HepG2 (cell line): ENCODE measurements at regions not wholly inside any gene's neighbourhood (a gene's known extent, or its start where the extent isn't known, plus 50 kb on each side); places are given as distances from the start of the nearest gene placed in this dataset.

Experiments
- ATAC-seq: fragments of 200-7000 bp; cut with Tn5 transposase; 3 replicates; pipeline ENCODE4 v1.9.1; 2020; ENCODE audit warnings: mild to moderate bottlenecking, moderate library complexity
- BruUV-seq: library from RNA; stranded (reverse); fragments of 400-500 nt; replicated peaks from 2 replicates; lab custom pipeline; 2021; lab: Mats Ljungman, UMichigan
- CTCF ChIA-PET: fragments of 300-600 bp; formaldehyde crosslinking; extraction: SDS; loops from one replicate; lab custom pipeline; 2021; ENCODE audit warnings: low total read pairs, inconsistent platforms, low intra/inter-chr PET ratio; lab: Yijun Ruan, JAX
- POLR2A ChIA-PET: fragments of 350-600 bp; sonication (Branson Sonifier 250); formaldehyde crosslinking; loops from one replicate; lab custom pipeline; 2020; ENCODE audit warnings: antibody characterized with exemption, inconsistent platforms; lab: Yijun Ruan, JAX
- DNase-seq: peaks from one replicate; pipeline ENCODE4 v3.0.0-alpha.2; 2015; ENCODE audit warnings: low spot score
- FAIRE-seq: peaks from 3 replicates; lab custom pipeline; 2011; peaks lifted over from hg19 to GRCh38; lab: Jason Lieb, UNC
- H2AFZ ChIP-seq: one replicate; pipeline ENCODE4 v1.6.1; 2011; ENCODE audit warnings: low read length, inconsistent platforms
- H3K27ac ChIP-seq: fragments of 300-600 bp; 3 replicates; pipeline ENCODE4 v1.8.0; 2011; ENCODE audit warnings: mixed run types, mild to moderate bottlenecking, mixed read lengths, low read length, inconsistent platforms; ENCODE audit not compliant: insufficient read depth; ENCODE audit errors: extremely low read length
- H3K27me3 ChIP-seq, 2 experiments: fragments of 200-600 bp in 1 of 2; 2 replicates in 1 of 2; 3 replicates in 1 of 2; pipeline versions ENCODE4 v1.6.0 to v1.8.0; 2011; ENCODE audit warnings: low read length in 2 of 2, mild to moderate bottlenecking in 2 of 2, moderate library complexity in 2 of 2, inconsistent platforms in 1 of 2; ENCODE audit not compliant: insufficient read depth in 2 of 2, control insufficient read depth in 1 of 2
- H3K36me3 ChIP-seq, 2 experiments: fragments of 200-600 bp in 1 of 2; replicated peaks in 1 of 2; 2 replicates in 1 of 2; 3 replicates in 1 of 2; pipeline versions ENCODE4 v1.5.1 to v1.8.0; 2011; ENCODE audit warnings: low read length in 2 of 2, inconsistent platforms in 1 of 2; ENCODE audit not compliant: insufficient read depth in 2 of 2, control insufficient read depth in 1 of 2
- H3K4me1 ChIP-seq: 2 replicates; pipeline ENCODE4 v1.5.1; 2012; ENCODE audit warnings: low read length, inconsistent platforms; ENCODE audit not compliant: insufficient read depth
- H3K4me2 ChIP-seq: 2 replicates; pipeline ENCODE4 v1.6.0; 2011; ENCODE audit warnings: low read depth, low read length, inconsistent platforms
- H3K4me3 ChIP-seq, 3 experiments: fragments of 200-600 bp in 1 of 3; sonication (generic), shearing (Covaris generic) in 1 of 3; replicated peaks in 1 of 3; 2 replicates each; pipeline ENCODE4 v1.5.1; 2011 to 2016; ENCODE audit warnings: low read length in 3 of 3, inconsistent platforms in 2 of 3, low read depth in 2 of 3, mild to moderate bottlenecking in 2 of 3, control low read depth in 1 of 3, mixed read lengths in 1 of 3; ENCODE audit not compliant: insufficient read depth in 1 of 3
- H3K79me2 ChIP-seq: one replicate; pipeline ENCODE4 v1.6.1; 2011; ENCODE audit warnings: low read length, inconsistent platforms; ENCODE audit not compliant: insufficient read depth
- H3K9ac ChIP-seq: 2 replicates; pipeline ENCODE4 v1.6.0; 2011; ENCODE audit warnings: mild to moderate bottlenecking, low read depth, low read length, inconsistent platforms; ENCODE audit not compliant: insufficient read depth
- H3K9me3 ChIP-seq: 2 replicates; pipeline ENCODE4 v1.5.1; 2012; ENCODE audit warnings: mild to moderate bottlenecking, low read length
- H4K20me1 ChIP-seq: 2 replicates; pipeline ENCODE4 v1.6.0; 2011; ENCODE audit warnings: inconsistent platforms, mild to moderate bottlenecking, low read length, moderate library complexity; ENCODE audit not compliant: insufficient read depth
- ATF7 ChIP-seq, 2 experiments: fragments of 450-650 bp in 1 of 2; sonication (generic) in 1 of 2; formaldehyde crosslinking in 1 of 2; IDR thresholded peaks; 2 replicates each; pipeline versions ENCODE4 v1.4.0 to v1.6.1; 2016 to 2020; ENCODE audit warnings: antibody characterized with exemption in 1 of 2, mild to moderate bottlenecking in 1 of 2, missing genetic modification reagents in 1 of 2
- CBX5 ChIP-seq: sonication (generic); formaldehyde crosslinking; IDR thresholded peaks from 2 replicates; pipeline ENCODE4 v1.4.0; 2020; ENCODE audit warnings: missing genetic modification reagents, borderline replicate concordance
- DRAP1 ChIP-seq: IDR thresholded peaks from 2 replicates; pipeline ENCODE4 v1.6.1; 2016; ENCODE audit warnings: missing genetic modification reagents, missing compliant biosample characterization
- GFI1 ChIP-seq: sonication (generic); formaldehyde crosslinking; IDR thresholded peaks from 2 replicates; pipeline ENCODE4 v1.5.0; 2020; ENCODE audit warnings: missing genetic modification reagents, mild to moderate bottlenecking, borderline replicate concordance
- HDAC6 ChIP-seq: fragments of 200-600 bp; sonication (generic); IDR thresholded peaks from 2 replicates; pipeline ENCODE4 v1.7.0; 2017; ENCODE audit warnings: mild to moderate bottlenecking, antibody characterized with exemption, low read length, low read depth
- HOMEZ ChIP-seq: IDR thresholded peaks from 2 replicates; pipeline ENCODE4 v1.6.1; 2016; ENCODE audit warnings: low read depth
- NR0B2 ChIP-seq: sonication (generic); formaldehyde crosslinking; IDR thresholded peaks from 2 replicates; pipeline ENCODE4 v1.4.0; 2020; ENCODE audit warnings: mild to moderate bottlenecking, missing genetic modification reagents
- PBX2 ChIP-seq: IDR thresholded peaks from 2 replicates; pipeline ENCODE4 v1.6.1; 2016; ENCODE audit warnings: control low read depth
- ZNF274 ChIP-seq: sonication (generic); formaldehyde crosslinking; IDR thresholded peaks from 2 replicates; pipeline ENCODE4 v1.5.1; 2020; ENCODE audit warnings: mild to moderate bottlenecking, missing genetic modification reagents
- WGBS: methylation state at CpG from one replicate; pipeline ENCODE4 v1.1.6; 2017; ENCODE audit warnings: low lambda C conversion rate; 5-methylcytosine and 5-hydroxymethylcytosine counted together
- in situ Hi-C: cut with HindIII; loops from 2 replicates; pipeline ENCODE4 v1.10.0; 2017; ENCODE audit warnings: low pct_unique_long_range_greater_than_20kb; ENCODE audit not compliant: extremely low pct_ligation_motif_present
- intact Hi-C: fragments of 100-400 bp; cut with micrococcal nuclease; formaldehyde crosslinking; loops from one replicate; pipeline ENCODE4 v1.10.0; 2022; ENCODE audit not compliant: unreplicated experiment

GRCh38 chr4:24116107-24116506, 226.3 kb upstream of the PPARGC1A start (continued):
- no peak for TF ChIP-seq ATF7 (IDR thresholded peaks at IDR 0.05)
- no peak for TF ChIP-seq ATF7 (CRISPR knock-in tag; IDR thresholded peaks at IDR 0.05)
- no peak for TF ChIP-seq HDAC6
- TF ChIP-seq, all 625 proteins: peak for 0

GRCh38 chr4:24114919-24115500, 225.2 kb upstream of the PPARGC1A start:
- no peaks in the 10 kb centered on the region for H3K9me3 ChIP-seq
- no peak overlapping the region for H2AFZ ChIP-seq
- no peak overlapping the region for H3K4me3 ChIP-seq
- in situ Hi-C loops (no loop called here), intact Hi-C loops (no loop called here)
- ATAC-seq (no peak), DNase-seq (no peak), FAIRE-seq (no peak)
- no peak overlapping the region for H3K4me2 ChIP-seq
- no peaks in the 10 kb centered on the region for H3K27me3 ChIP-seq
- BruUV-seq: no TSS peak
- ChIA-PET CTCF (no interaction called here), POLR2A (no interaction called here)
- H4K20me1 ChIP-seq: no peaks in the 10 kb centered on the region
- H3K4me1 ChIP-seq: no peaks in the 10 kb centered on the region
- TF ChIP-seq GFI1 (CRISPR knock-in tag) (no peak), NR0B2 (CRISPR knock-in tag) (no peak), CBX5 (no peak), PBX2 (CRISPR knock-in tag) (no peak), DRAP1 (CRISPR knock-in tag) (no peak), HOMEZ (CRISPR knock-in tag) (no peak), ATF7 (IDR thresholded peaks at IDR 0.05) (peak; percentile 66), ATF7 (CRISPR knock-in tag; IDR thresholded peaks at IDR 0.05) (no peak), ZNF274 (CRISPR knock-in tag) (no peak)
- H3K36me3 ChIP-seq: no peaks in the 10 kb centered on the region
- WGBS: 35% methylated on average over 8 of the region's 8 CpGs
- H3K9ac ChIP-seq: no peak overlapping the region
- no peaks in the 10 kb centered on the region for H3K79me2 ChIP-seq
- H3K27ac ChIP-seq: no peak overlapping the region
